ENCODE measurements at regions not wholly inside any gene's neighbourhood (a gene's known extent, or its start where the extent isn't known, plus 50 kb on each side); places are given as distances from the start of the nearest gene placed in this dataset.

- no peak for TF ChIP-seq MAX (IDR thresholded peaks at IDR 0.05)
- no peak for TF ChIP-seq TAF1 (IDR thresholded peaks at IDR 0.05; ENCODE audit: low read depth)
- TF ChIP-seq, protein P1, sequence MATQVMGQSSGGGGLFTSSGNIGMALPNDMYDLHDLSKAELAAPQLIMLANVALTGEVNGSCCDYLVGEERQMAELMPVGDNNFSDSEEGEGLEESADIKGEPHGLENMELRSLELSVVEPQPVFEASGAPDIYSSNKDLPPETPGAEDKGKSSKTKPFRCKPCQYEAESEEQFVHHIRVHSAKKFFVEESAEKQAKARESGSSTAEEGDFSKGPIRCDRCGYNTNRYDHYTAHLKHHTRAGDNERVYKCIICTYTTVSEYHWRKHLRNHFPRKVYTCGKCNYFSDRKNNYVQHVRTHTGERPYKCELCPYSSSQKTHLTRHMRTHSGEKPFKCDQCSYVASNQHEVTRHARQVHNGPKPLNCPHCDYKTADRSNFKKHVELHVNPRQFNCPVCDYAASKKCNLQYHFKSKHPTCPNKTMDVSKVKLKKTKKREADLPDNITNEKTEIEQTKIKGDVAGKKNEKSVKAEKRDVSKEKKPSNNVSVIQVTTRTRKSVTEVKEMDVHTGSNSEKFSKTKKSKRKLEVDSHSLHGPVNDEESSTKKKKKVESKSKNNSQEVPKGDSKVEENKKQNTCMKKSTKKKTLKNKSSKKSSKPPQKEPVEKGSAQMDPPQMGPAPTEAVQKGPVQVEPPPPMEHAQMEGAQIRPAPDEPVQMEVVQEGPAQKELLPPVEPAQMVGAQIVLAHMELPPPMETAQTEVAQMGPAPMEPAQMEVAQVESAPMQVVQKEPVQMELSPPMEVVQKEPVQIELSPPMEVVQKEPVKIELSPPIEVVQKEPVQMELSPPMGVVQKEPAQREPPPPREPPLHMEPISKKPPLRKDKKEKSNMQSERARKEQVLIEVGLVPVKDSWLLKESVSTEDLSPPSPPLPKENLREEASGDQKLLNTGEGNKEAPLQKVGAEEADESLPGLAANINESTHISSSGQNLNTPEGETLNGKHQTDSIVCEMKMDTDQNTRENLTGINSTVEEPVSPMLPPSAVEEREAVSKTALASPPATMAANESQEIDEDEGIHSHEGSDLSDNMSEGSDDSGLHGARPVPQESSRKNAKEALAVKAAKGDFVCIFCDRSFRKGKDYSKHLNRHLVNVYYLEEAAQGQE (IDR thresholded peaks at IDR 0.05; ENCODE audit: low read depth), result no peak
- no peak for TF ChIP-seq YY1 (IDR thresholded peaks at IDR 0.05; ENCODE audit: low read depth)
- TF ChIP-seq TEAD4 (IDR thresholded peaks at IDR 0.05), result no peak
- no peak for TF ChIP-seq RAD21 (IDR thresholded peaks at IDR 0.05; ENCODE audit: low read depth)
- no peak for TF ChIP-seq NFIC (IDR thresholded peaks at IDR 0.05)
- no peak for TF ChIP-seq FOXM1 (IDR thresholded peaks at IDR 0.05; ENCODE audit: borderline replicate concordance, low read depth)
- no peak for TF ChIP-seq EP300 (IDR thresholded peaks at IDR 0.05; ENCODE audit: borderline replicate concordance)
These were observed 296.1 kb downstream of the IL15 start for GRCh38 chr4:141932490-141932889.
